GM10248 (cell line): ENCODE measurements at regions not wholly inside any gene's neighbourhood (a gene's known extent, or its start where the extent isn't known, plus 50 kb on each side); places are given as distances from the start of the nearest gene placed in this dataset.

ENCODE experiments used
- CTCF ChIA-PET: fragments of 300-600 bp; sonication (Branson Sonifier 250); formaldehyde crosslinking; extraction: SDS; loops from one replicate; lab custom pipeline; 2021; ENCODE audit warnings: antibody characterized with exemption; lab: Yijun Ruan, JAX
- POLR2A ChIA-PET: fragments of 350-650 bp; sonication (Branson Sonifier 250); formaldehyde crosslinking; extraction: SDS; loops from one replicate; lab custom pipeline; 2020; ENCODE audit warnings: antibody characterized with exemption; lab: Yijun Ruan, JAX
- DNase-seq: peaks from one replicate; pipeline ENCODE4 v3.0.0; 2012; ENCODE audit errors: extremely low spot score
- CTCF ChIP-seq: IDR thresholded peaks from 2 replicates; pipeline ENCODE4 v1.5.1; 2012; ENCODE audit warnings: mild to moderate bottlenecking, low read depth; ENCODE audit errors: extremely low read depth, missing control alignments, control extremely low read depth

- POLR2A ChIA-PET, result no interaction called here
- no peak for DNase-seq
- CTCF ChIA-PET, result no interaction called here
- no peak for TF ChIP-seq CTCF
Measured at GRCh38 chr10:33496096-33496495, 161.6 kb upstream of the NRP1 start.

- CTCF ChIA-PET, result no interaction called here
- POLR2A ChIA-PET, result no interaction called here
- TF ChIP-seq CTCF, result no peak
- DNase-seq, result no peak
Measured at GRCh38 chr10:33494694-33495265, 160.3 kb upstream of the NRP1 start.

- no peak for TF ChIP-seq CTCF
- ChIA-PET CTCF (no interaction called here), POLR2A (no interaction called here)
- DNase-seq, result no peak
Measured at GRCh38 chr10:33493978-33494377, 159.5 kb upstream of the NRP1 start.

- TF ChIP-seq CTCF, result no peak
- ChIA-PET POLR2A (no interaction called here), CTCF (no interaction called here)
- DNase-seq, result no peak
Measured at GRCh38 chr10:33493497-33493896, 159.0 kb upstream of the NRP1 start.

- no peak for DNase-seq
- TF ChIP-seq CTCF, result no peak
- CTCF ChIA-PET, result no interaction called here
- POLR2A ChIA-PET, result no interaction called here
Measured at GRCh38 chr10:33492701-33493345, 158.4 kb upstream of the NRP1 start.

GRCh38 chr10:33489501-33490176 is 155.2 kb upstream of the NRP1 start:
- ChIA-PET POLR2A (no interaction called here), CTCF (no interaction called here)
- DNase-seq, result no peak
- TF ChIP-seq CTCF, result no peak
